ENCODE measurements at regions not wholly inside any gene's neighbourhood (a gene's known extent, or its start where the extent isn't known, plus 50 kb on each side); places are given as distances from the start of the nearest gene placed in this dataset.

- TF ChIP-seq EZH2 (IDR thresholded peaks at IDR 0.05), result no peak
- TF ChIP-seq SRF (IDR thresholded peaks at IDR 0.05; ENCODE audit: low read depth), result no peak
- TF ChIP-seq CTCF (IDR thresholded peaks at IDR 0.05 in 2 of 3, conservative IDR thresholded peaks at IDR 0.05 in 1 of 3; ENCODE audit: borderline replicate concordance in 1 of 3, insufficient read depth in 1 of 3, low read depth in 2 of 3, low read length in 2 of 3), result no peak
- no peak for TF ChIP-seq POLR2A (IDR thresholded peaks at IDR 0.05; ENCODE audit: borderline replicate concordance, extremely low read depth, insufficient read depth, insufficient read length)
- no peak for TF ChIP-seq SIN3A (IDR thresholded peaks at IDR 0.05; ENCODE audit: low read depth)
- no peak for TF ChIP-seq ZNF274 (IDR thresholded peaks at IDR 0.05; ENCODE audit: low read depth, low read length)
- no peak for TF ChIP-seq SP1 (IDR thresholded peaks at IDR 0.05; ENCODE audit: low read depth)
- TF ChIP-seq YY1 (IDR thresholded peaks at IDR 0.05; ENCODE audit: extremely low read depth, insufficient replicate concordance, low read depth, low read length), result no peak
- no peak for TF ChIP-seq POLR2AphosphoS5 (IDR thresholded peaks at IDR 0.05; ENCODE audit: low read depth, low read length)
- no peak for TF ChIP-seq ZBTB33 (IDR thresholded peaks at IDR 0.05; ENCODE audit: extremely low read depth, insufficient replicate concordance, low read length)
- TF ChIP-seq CBX3 (IDR thresholded peaks at IDR 0.05; ENCODE audit: low read depth), result no peak
- no peak for TF ChIP-seq RAD21 (IDR thresholded peaks at IDR 0.05; ENCODE audit: low read depth)
- TF ChIP-seq REST (IDR thresholded peaks at IDR 0.05; ENCODE audit: low read depth), result no peak
These were observed 71.9 kb upstream of the HABP2 start for GRCh38 chr10:113480851-113481502.
